ENCODE measurements at regions not wholly inside any gene's neighbourhood (a gene's known extent, or its start where the extent isn't known, plus 50 kb on each side); places are given as distances from the start of the nearest gene placed in this dataset.

DNA sequence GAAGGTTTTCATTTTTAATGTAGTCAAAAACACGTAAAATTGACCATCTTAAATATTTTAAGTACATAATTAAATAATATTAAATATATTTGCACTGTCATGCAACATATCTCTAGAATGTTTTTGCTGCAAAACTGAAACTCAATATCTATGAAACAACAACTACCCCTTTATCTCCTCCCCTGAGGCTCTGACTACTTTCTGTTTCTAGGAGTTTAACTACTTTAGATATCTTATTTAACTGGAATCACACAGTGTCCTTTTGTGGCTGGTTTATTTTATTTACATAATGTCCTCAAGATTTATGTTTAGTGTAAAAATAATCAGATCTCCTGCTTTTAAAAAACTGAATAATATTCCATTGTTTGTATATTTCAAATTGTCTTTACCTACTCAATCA, 2003.9 kb downstream of the TP53TG3F start:
- TF ChIP-seq CTCF (optimal IDR thresholded peaks at IDR 0.05 in 1 of 3, IDR thresholded peaks at IDR 0.05 in 1 of 3, conservative IDR thresholded peaks at IDR 0.05 in 1 of 3; ENCODE audit: extremely low read depth in 1 of 3, insufficient read depth in 2 of 3, low read length in 3 of 3) (no peak), EZH2 (IDR thresholded peaks at IDR 0.05; ENCODE audit: low read length) (no peak)

Measured in keratinocyte (primary cell).